HEK293 (cell line): ENCODE measurements at regions not wholly inside any gene's neighbourhood (a gene's known extent, or its start where the extent isn't known, plus 50 kb on each side); places are given as distances from the start of the nearest gene placed in this dataset.

Source experiments
- CTCF ChIA-PET: fragments of 350-600 bp; formaldehyde crosslinking; extraction: SDS; loops from one replicate; lab custom pipeline; 2021; ENCODE audit warnings: antibody characterized with exemption; lab: Yijun Ruan, JAX
- POLR2A ChIA-PET: fragments of 300-600 bp; formaldehyde crosslinking; extraction: SDS; loops from one replicate; lab custom pipeline; 2020; ENCODE audit warnings: antibody characterized with exemption, inconsistent platforms; lab: Yijun Ruan, JAX
- H3K27ac ChIP-seq: fragments of 200-500 bp; sonication (Bioruptor generic); 2 replicates; pipeline ENCODE4 v1.5.1; 2014; ENCODE audit warnings: low read depth, low read length, control low read depth, inconsistent platforms; ENCODE audit errors: extremely low read depth
- H3K36me3 ChIP-seq, 2 experiments: fragments of 200-500 bp in 1 of 2; sonication (Bioruptor generic) in 1 of 2; 1 replicate in 1 of 2; 2 replicates in 1 of 2; pipeline ENCODE4 v1.5.1; 2014 to 2017; ENCODE audit warnings: inconsistent platforms in 2 of 2, low read length in 2 of 2; ENCODE audit not compliant: control insufficient read depth in 2 of 2, insufficient read depth in 1 of 2
- H3K4me1 ChIP-seq: fragments of 200-500 bp; sonication (Bioruptor generic); 2 replicates; pipeline ENCODE4 v1.5.1; 2014; ENCODE audit warnings: mild to moderate bottlenecking, low read length, inconsistent platforms; ENCODE audit not compliant: control insufficient read depth, insufficient read depth
- H3K4me3 ChIP-seq: 2 replicates; pipeline ENCODE4 v1.5.1; 2011; ENCODE audit warnings: low read depth, mild to moderate bottlenecking, control low read depth, low read length, moderate library complexity
- H3K9me3 ChIP-seq: fragments of 200-500 bp; sonication (Bioruptor generic); 2 replicates; pipeline ENCODE4 v1.5.1; 2014; ENCODE audit warnings: low read depth, low read length, inconsistent platforms; ENCODE audit not compliant: control insufficient read depth, insufficient read depth
- BCL11A ChIP-seq: fragments of 450-650 bp; formaldehyde crosslinking; IDR thresholded peaks from 2 replicates; pipeline ENCODE4 v1.5.1; 2016; ENCODE audit warnings: low read depth, missing biosample characterization, missing genetic modification characterization
- GLI2 ChIP-seq: fragments of 450-650 bp; formaldehyde crosslinking; IDR thresholded peaks from 2 replicates; pipeline ENCODE4; 2017; ENCODE audit warnings: missing biosample characterization, missing genetic modification characterization, low read depth, borderline replicate concordance
- HOXA7 ChIP-seq: sonication (generic); formaldehyde crosslinking; IDR thresholded peaks from 2 replicates; pipeline ENCODE4 v1.8.1; 2022; ENCODE audit warnings: missing genetic modification reagents, borderline replicate concordance
- ZBTB7A ChIP-seq: fragments of 450-650 bp; formaldehyde crosslinking; IDR thresholded peaks from 2 replicates; pipeline ENCODE4 v1.5.1; 2016; ENCODE audit warnings: low read depth, missing biosample characterization, missing genetic modification characterization
- ZNF133 ChIP-seq: fragments of 450-650 bp; formaldehyde crosslinking; IDR thresholded peaks from 2 replicates; pipeline ENCODE4 v1.5.1; 2016; ENCODE audit warnings: missing biosample characterization, missing genetic modification characterization
- ZNF146 ChIP-seq: fragments of 450-650 bp; formaldehyde crosslinking; IDR thresholded peaks from 2 replicates; pipeline ENCODE4 v1.5.1; 2016; ENCODE audit warnings: missing biosample characterization, missing genetic modification characterization
- ZNF214 ChIP-seq: fragments of 450-650 bp; formaldehyde crosslinking; IDR thresholded peaks from 2 replicates; pipeline ENCODE4 v1.5.1; 2017; ENCODE audit warnings: missing biosample characterization, mild to moderate bottlenecking, missing genetic modification characterization, borderline replicate concordance
- ZNF223 ChIP-seq: fragments of 450-650 bp; formaldehyde crosslinking; IDR thresholded peaks from 2 replicates; pipeline ENCODE4 v1.5.1; 2016; ENCODE audit warnings: missing biosample characterization, missing genetic modification characterization
- ZNF350 ChIP-seq: fragments of 450-650 bp; formaldehyde crosslinking; IDR thresholded peaks from 2 replicates; pipeline ENCODE4 v1.5.0; 2017; ENCODE audit warnings: missing biosample characterization, mild to moderate bottlenecking, missing genetic modification characterization
- ZNF366 ChIP-seq: fragments of 450-650 bp; formaldehyde crosslinking; conservative IDR thresholded peaks from 2 replicates; pipeline ENCODE4 v1.5.1; 2016; ENCODE audit warnings: missing biosample characterization, missing genetic modification characterization
- ZNF391 ChIP-seq: fragments of 450-650 bp; formaldehyde crosslinking; IDR thresholded peaks from 2 replicates; pipeline ENCODE4 v1.5.1; 2016; ENCODE audit warnings: low read depth, missing biosample characterization, missing genetic modification characterization, borderline replicate concordance
- ZNF416 ChIP-seq: fragments of 450-650 bp; formaldehyde crosslinking; IDR thresholded peaks from 2 replicates; pipeline ENCODE4 v1.5.1; 2016; ENCODE audit warnings: missing biosample characterization, missing genetic modification characterization
- ZNF518A ChIP-seq: fragments of 450-650 bp; formaldehyde crosslinking; conservative IDR thresholded peaks from 2 replicates; pipeline ENCODE4 v1.5.1; 2016; ENCODE audit warnings: low read depth, missing biosample characterization, missing genetic modification characterization
- ZNF544 ChIP-seq: fragments of 450-650 bp; formaldehyde crosslinking; IDR thresholded peaks from 2 replicates; pipeline ENCODE4 v1.5.0; 2017; ENCODE audit warnings: missing biosample characterization, missing genetic modification characterization
- ZNF621 ChIP-seq: fragments of 450-650 bp; formaldehyde crosslinking; IDR thresholded peaks from 2 replicates; pipeline ENCODE4 v1.5.1; 2017; ENCODE audit warnings: missing biosample characterization, missing genetic modification characterization
- ZNF629 ChIP-seq: fragments of 450-650 bp; formaldehyde crosslinking; IDR thresholded peaks from 2 replicates; pipeline ENCODE4 v1.5.1; 2017; ENCODE audit warnings: missing biosample characterization, missing genetic modification characterization
- ZNF639 ChIP-seq: fragments of 450-650 bp; formaldehyde crosslinking; IDR thresholded peaks from 2 replicates; pipeline ENCODE4 v1.5.1; 2016; ENCODE audit warnings: missing biosample characterization, missing genetic modification characterization
- ZNF792 ChIP-seq: fragments of 450-650 bp; formaldehyde crosslinking; IDR thresholded peaks from 2 replicates; pipeline ENCODE4 v1.5.1; 2016; ENCODE audit warnings: missing biosample characterization, missing genetic modification characterization
- ZNF837 ChIP-seq: fragments of 450-650 bp; formaldehyde crosslinking; IDR thresholded peaks from 2 replicates; pipeline ENCODE4 v1.5.1; 2016; ENCODE audit warnings: missing biosample characterization, missing genetic modification characterization
- ZSCAN5A ChIP-seq: fragments of 450-650 bp; formaldehyde crosslinking; IDR thresholded peaks from 2 replicates; pipeline ENCODE4 v1.5.1; 2016; ENCODE audit warnings: missing biosample characterization, missing genetic modification characterization
- TF ChIP-seq, protein P1 (sequence below): fragments of 450-650 bp; formaldehyde crosslinking; IDR thresholded peaks from 2 replicates; pipeline ENCODE4 v1.5.1; 2016; ENCODE audit warnings: missing biosample characterization, missing genetic modification characterization

DNA sequence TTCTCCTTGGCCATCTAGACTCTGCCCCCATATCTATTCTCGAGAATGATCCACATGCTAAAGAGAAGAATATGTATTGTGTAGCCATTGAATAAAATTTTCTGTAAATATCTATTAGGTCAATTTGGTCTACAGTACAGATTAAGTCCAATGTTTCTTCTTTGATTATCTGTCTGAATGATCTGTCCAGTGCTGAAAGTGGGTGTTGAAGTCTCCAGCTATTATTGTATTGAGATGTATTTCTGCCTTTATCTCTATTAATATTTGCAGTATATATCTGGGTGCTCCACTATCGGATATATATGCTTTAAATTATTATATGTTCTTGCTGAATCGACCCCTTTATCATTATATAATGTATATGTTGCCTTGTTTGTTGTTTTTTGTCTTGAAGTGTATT lies 384.9 kb upstream of the ROBO1 start:
- Histone ChIP-seq H3K4me3 (no peak overlapping the region), H3K36me3 (no peaks in the 10 kb centered on the region), H3K4me1 (no peaks in the 10 kb centered on the region), H3K27ac (no peak overlapping the region), H3K9me3 (no peaks in the 10 kb centered on the region)
- POLR2A ChIA-PET = no interaction called here
- CTCF ChIA-PET = interaction anchor here (0.6 kb wide), 1 partner anchor 422 kb away, joined by 3 read pairs; no protein-coding TSS in a partner anchor
- TF ChIP-seq ZNF416 (tag by site-specific recombination) (no peak), ZNF544 (tag by site-specific recombination) (no peak), ZNF639 (tag by site-specific recombination) (no peak), ZNF621 (tag by site-specific recombination) (no peak), ZNF223 (tag by site-specific recombination) (no peak), ZNF214 (tag by site-specific recombination) (no peak), GLI2 (tag by site-specific recombination) (no peak), ZNF629 (tag by site-specific recombination) (no peak), HOXA7 (CRISPR knock-in tag) (no peak), ZBTB7A (tag by site-specific recombination) (no peak), BCL11A (tag by site-specific recombination) (no peak), ZSCAN5A (tag by site-specific recombination) (no peak), ZNF133 (tag by site-specific recombination) (no peak)
- TF ChIP-seq, protein P1, sequence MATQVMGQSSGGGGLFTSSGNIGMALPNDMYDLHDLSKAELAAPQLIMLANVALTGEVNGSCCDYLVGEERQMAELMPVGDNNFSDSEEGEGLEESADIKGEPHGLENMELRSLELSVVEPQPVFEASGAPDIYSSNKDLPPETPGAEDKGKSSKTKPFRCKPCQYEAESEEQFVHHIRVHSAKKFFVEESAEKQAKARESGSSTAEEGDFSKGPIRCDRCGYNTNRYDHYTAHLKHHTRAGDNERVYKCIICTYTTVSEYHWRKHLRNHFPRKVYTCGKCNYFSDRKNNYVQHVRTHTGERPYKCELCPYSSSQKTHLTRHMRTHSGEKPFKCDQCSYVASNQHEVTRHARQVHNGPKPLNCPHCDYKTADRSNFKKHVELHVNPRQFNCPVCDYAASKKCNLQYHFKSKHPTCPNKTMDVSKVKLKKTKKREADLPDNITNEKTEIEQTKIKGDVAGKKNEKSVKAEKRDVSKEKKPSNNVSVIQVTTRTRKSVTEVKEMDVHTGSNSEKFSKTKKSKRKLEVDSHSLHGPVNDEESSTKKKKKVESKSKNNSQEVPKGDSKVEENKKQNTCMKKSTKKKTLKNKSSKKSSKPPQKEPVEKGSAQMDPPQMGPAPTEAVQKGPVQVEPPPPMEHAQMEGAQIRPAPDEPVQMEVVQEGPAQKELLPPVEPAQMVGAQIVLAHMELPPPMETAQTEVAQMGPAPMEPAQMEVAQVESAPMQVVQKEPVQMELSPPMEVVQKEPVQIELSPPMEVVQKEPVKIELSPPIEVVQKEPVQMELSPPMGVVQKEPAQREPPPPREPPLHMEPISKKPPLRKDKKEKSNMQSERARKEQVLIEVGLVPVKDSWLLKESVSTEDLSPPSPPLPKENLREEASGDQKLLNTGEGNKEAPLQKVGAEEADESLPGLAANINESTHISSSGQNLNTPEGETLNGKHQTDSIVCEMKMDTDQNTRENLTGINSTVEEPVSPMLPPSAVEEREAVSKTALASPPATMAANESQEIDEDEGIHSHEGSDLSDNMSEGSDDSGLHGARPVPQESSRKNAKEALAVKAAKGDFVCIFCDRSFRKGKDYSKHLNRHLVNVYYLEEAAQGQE = no peak

- Histone ChIP-seq H3K4me3 (no peak overlapping the region), H3K9me3 (no peaks in the 10 kb centered on the region), H3K4me1 (no peaks in the 10 kb centered on the region), H3K36me3 (no peaks in the 10 kb centered on the region), H3K27ac (no peak overlapping the region)
- POLR2A ChIA-PET = no interaction called here
- CTCF ChIA-PET = no interaction called here
- TF ChIP-seq ZNF350 (tag by site-specific recombination) = no peak
- no peak for TF ChIP-seq ZNF792
- no peak for TF ChIP-seq ZNF366 (tag by site-specific recombination)
- no peak for TF ChIP-seq ZNF518A (tag by site-specific recombination)
- TF ChIP-seq ZNF391 = no peak
- no peak for TF ChIP-seq ZNF544 (tag by site-specific recombination)
- TF ChIP-seq ZNF837 (tag by site-specific recombination) = no peak
- no peak for TF ChIP-seq ZNF146 (tag by site-specific recombination)
- TF ChIP-seq, protein P1 = no peak
Measured at GRCh38 chr3:80142714-80143113, 374.9 kb upstream of the ROBO1 start.
